Smooth muscle cell (in vitro differentiated cells): ENCODE measurements at regions not wholly inside any gene's neighbourhood (a gene's known extent, or its start where the extent isn't known, plus 50 kb on each side); places are given as distances from the start of the nearest gene placed in this dataset.

ENCODE experiments used
- DNase-seq: peaks from one replicate; lab custom pipeline; 2025; ENCODE audit not compliant: unreplicated experiment; lab: John Stamatoyannopoulos, UW
- H2AFZ ChIP-seq: fragments of 200-600 bp; sonication (generic); 2 replicates; pipeline ENCODE4 v1.6.0; 2016; ENCODE audit warnings: antibody characterized with exemption, low read depth, mild to moderate bottlenecking
- H3F3A ChIP-seq: fragments of 200-600 bp; sonication (generic); 2 replicates; pipeline ENCODE4 v1.6.0; 2017; ENCODE audit warnings: antibody characterized with exemption, low read depth
- H3K27ac ChIP-seq: fragments of 200-600 bp; sonication (generic); 2 replicates; pipeline ENCODE4 v1.5.1; 2016; ENCODE audit warnings: low read depth, mild to moderate bottlenecking
- H3K27me3 ChIP-seq: fragments of 200-600 bp; sonication (generic); 2 replicates; pipeline ENCODE4 v1.6.1; 2016; ENCODE audit warnings: low read depth, mild to moderate bottlenecking
- H3K36me3 ChIP-seq: fragments of 200-600 bp; sonication (generic); 2 replicates; pipeline ENCODE4 v1.5.1; 2016; ENCODE audit warnings: low read depth
- H3K4me1 ChIP-seq: fragments of 200-600 bp; sonication (generic); 2 replicates; pipeline ENCODE4 v1.5.1; 2016; ENCODE audit warnings: low read depth
- H3K4me2 ChIP-seq: fragments of 200-600 bp; sonication (generic); 2 replicates; pipeline ENCODE4 v1.6.0; 2016; ENCODE audit warnings: mild to moderate bottlenecking
- H3K4me3 ChIP-seq: fragments of 200-600 bp; sonication (generic); 2 replicates; pipeline ENCODE4 v1.5.1; 2016; ENCODE audit warnings: mild to moderate bottlenecking
- H3K79me2 ChIP-seq: fragments of 200-600 bp; sonication (generic); 2 replicates; pipeline ENCODE4 v1.6.0; 2016; ENCODE audit warnings: low read depth, mild to moderate bottlenecking
- H3K9ac ChIP-seq: fragments of 200-600 bp; sonication (generic); 2 replicates; pipeline ENCODE4 v1.6.0; 2016; ENCODE audit warnings: low read depth
- H3K9me3 ChIP-seq: fragments of 200-600 bp; sonication (generic); replicated peaks from 2 replicates; pipeline ENCODE4 v1.5.1; 2016; ENCODE audit warnings: low read depth
- H4K20me1 ChIP-seq: fragments of 200-600 bp; sonication (generic); 2 replicates; pipeline ENCODE4 v1.6.0; 2016; ENCODE audit warnings: low read depth
- WGBS: methylation state at CpG from one replicate; pipeline ENCODE4 v1.1.7; 2016; ENCODE audit warnings: low lambda C conversion rate; 5-methylcytosine and 5-hydroxymethylcytosine counted together
- TF ChIP-seq, protein P1 (sequence below): fragments of 200-600 bp; sonication (generic); IDR thresholded peaks from 2 replicates; pipeline ENCODE4 v1.5.1; 2017; ENCODE audit warnings: borderline replicate concordance, mild to moderate bottlenecking, antibody characterized with exemption; ENCODE audit not compliant: insufficient read depth, poor library complexity, severe bottlenecking

- H3K79me2 ChIP-seq = no peaks in the 10 kb centered on the region
- no peaks in the 10 kb centered on the region for H3F3A ChIP-seq
- no peaks in the 10 kb centered on the region for H3K27me3 ChIP-seq
- TF ChIP-seq, protein P1, sequence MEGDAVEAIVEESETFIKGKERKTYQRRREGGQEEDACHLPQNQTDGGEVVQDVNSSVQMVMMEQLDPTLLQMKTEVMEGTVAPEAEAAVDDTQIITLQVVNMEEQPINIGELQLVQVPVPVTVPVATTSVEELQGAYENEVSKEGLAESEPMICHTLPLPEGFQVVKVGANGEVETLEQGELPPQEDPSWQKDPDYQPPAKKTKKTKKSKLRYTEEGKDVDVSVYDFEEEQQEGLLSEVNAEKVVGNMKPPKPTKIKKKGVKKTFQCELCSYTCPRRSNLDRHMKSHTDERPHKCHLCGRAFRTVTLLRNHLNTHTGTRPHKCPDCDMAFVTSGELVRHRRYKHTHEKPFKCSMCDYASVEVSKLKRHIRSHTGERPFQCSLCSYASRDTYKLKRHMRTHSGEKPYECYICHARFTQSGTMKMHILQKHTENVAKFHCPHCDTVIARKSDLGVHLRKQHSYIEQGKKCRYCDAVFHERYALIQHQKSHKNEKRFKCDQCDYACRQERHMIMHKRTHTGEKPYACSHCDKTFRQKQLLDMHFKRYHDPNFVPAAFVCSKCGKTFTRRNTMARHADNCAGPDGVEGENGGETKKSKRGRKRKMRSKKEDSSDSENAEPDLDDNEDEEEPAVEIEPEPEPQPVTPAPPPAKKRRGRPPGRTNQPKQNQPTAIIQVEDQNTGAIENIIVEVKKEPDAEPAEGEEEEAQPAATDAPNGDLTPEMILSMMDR = no peak
- no peak overlapping the region for H3K27ac ChIP-seq
- H2AFZ ChIP-seq = peak overlapping the region; percentile 54
- H4K20me1 ChIP-seq = no peaks in the 10 kb centered on the region
- no peaks in the 10 kb centered on the region for H3K4me1 ChIP-seq
- no peak overlapping the region for H3K9ac ChIP-seq
- H3K36me3 ChIP-seq = no peaks in the 10 kb centered on the region
- 79% methylated on average over 6 of the region's 6 CpGs for WGBS
- no peaks in the 10 kb centered on the region for H3K9me3 ChIP-seq
- no peak for DNase-seq
- H3K4me3 ChIP-seq = no peak overlapping the region
- no peak overlapping the region for H3K4me2 ChIP-seq
These were observed 590.0 kb upstream of the NOX3 start for GRCh38 chr6:156045401-156046267.

- Histone ChIP-seq H2AFZ (no peak overlapping the region), H3F3A (no peaks in the 10 kb centered on the region), H3K27ac (no peak overlapping the region), H3K36me3 (no peaks in the 10 kb centered on the region), H3K79me2 (no peaks in the 10 kb centered on the region), H3K4me1 (no peaks in the 10 kb centered on the region), H3K9ac (no peak overlapping the region), H3K27me3 (no peaks in the 10 kb centered on the region), H3K4me2 (no peak overlapping the region), H3K9me3 (no peaks in the 10 kb centered on the region), H4K20me1 (no peaks in the 10 kb centered on the region), H3K4me3 (no peak overlapping the region)
- DNase-seq = no peak
- TF ChIP-seq, protein P1 = no peak
These were observed 578.0 kb upstream of the NOX3 start for GRCh38 chr6:156033598-156033997.

DNA sequence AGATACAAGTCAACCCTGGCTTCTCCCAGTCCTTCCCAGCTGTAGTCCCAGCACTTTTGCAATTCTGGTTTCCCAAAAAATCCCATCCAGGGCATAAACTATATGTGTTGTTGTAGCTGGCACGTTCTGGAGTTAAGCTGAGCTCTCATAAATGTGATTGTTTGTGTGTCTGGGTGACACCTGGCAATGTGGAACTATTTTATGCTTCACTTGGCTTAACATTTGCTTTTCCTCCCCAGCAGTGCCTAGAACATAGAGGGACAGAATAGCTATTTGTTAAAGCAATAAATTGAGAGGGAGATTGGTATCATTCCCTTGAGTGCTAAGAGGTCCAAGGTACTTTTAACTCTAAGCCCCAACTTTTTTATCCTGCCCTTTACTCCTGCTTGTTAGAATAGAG is 575.9 kb upstream of the NOX3 start:
- no peaks in the 10 kb centered on the region for H3K4me1 ChIP-seq
- no peaks in the 10 kb centered on the region for H3K36me3 ChIP-seq
- H4K20me1 ChIP-seq = no peaks in the 10 kb centered on the region
- H2AFZ ChIP-seq = no peak overlapping the region
- TF ChIP-seq, protein P1 = no peak
- no peak overlapping the region for H3K4me3 ChIP-seq
- no peak overlapping the region for H3K4me2 ChIP-seq
- DNase-seq = no peak
- no peaks in the 10 kb centered on the region for H3K9me3 ChIP-seq
- no peaks in the 10 kb centered on the region for H3F3A ChIP-seq
- no peak overlapping the region for H3K27ac ChIP-seq
- H3K27me3 ChIP-seq = no peaks in the 10 kb centered on the region
- no peak overlapping the region for H3K9ac ChIP-seq
- 54% methylated on average over 1 of the region's 1 CpG for WGBS
- H3K79me2 ChIP-seq = no peaks in the 10 kb centered on the region

GRCh38 chr6:156030053-156030452 is 574.4 kb upstream of the NOX3 start:
- DNase-seq = no peak
- Histone ChIP-seq H3F3A (no peaks in the 10 kb centered on the region), H3K9me3 (peaks cover 1% of the 10 kb centered on the region), H3K4me1 (no peaks in the 10 kb centered on the region), H3K27me3 (no peaks in the 10 kb centered on the region), H3K9ac (no peak overlapping the region), H2AFZ (no peak overlapping the region), H3K4me3 (no peak overlapping the region), H3K27ac (no peak overlapping the region), H3K4me2 (no peak overlapping the region), H3K79me2 (no peaks in the 10 kb centered on the region), H4K20me1 (no peaks in the 10 kb centered on the region), H3K36me3 (no peaks in the 10 kb centered on the region)
- TF ChIP-seq, protein P1 = no peak
- WGBS = 90% methylated on average over 2 of the region's 2 CpGs
